ENCODE measurements at regions not wholly inside any gene's neighbourhood (a gene's known extent, or its start where the extent isn't known, plus 50 kb on each side); places are given as distances from the start of the nearest gene placed in this dataset.
A peak's percentile ranks its signal among the peaks of the same experiment; 100 is the strongest.

GRCh38 chr9:99340281-99340680 is 118.2 kb downstream of the SEC61B start:
- DNase-seq (ENCODE audit: low spot score in 2 of 2) = no peak

GRCh38 chr9:99341686-99342085 is 119.6 kb downstream of the SEC61B start:
- 89% methylated on average over 5 of the region's 5 CpGs for WGBS
- Histone ChIP-seq H3K27ac (no peak overlapping the region), H3K9me3 (no peaks in the 10 kb centered on the region), H3K36me3 (no peaks in the 10 kb centered on the region), H3K4me3 (no peak overlapping the region), H3K27me3 (no peaks in the 10 kb centered on the region), H3K4me1 (peaks cover 7% of the 10 kb centered on the region)
- no peak for DNase-seq (ENCODE audit: low spot score in 2 of 2)
- TF ChIP-seq POLR2AphosphoS5 (IDR thresholded peaks at IDR 0.05) (no peak), CTCF (IDR thresholded peaks at IDR 0.05) (no peak), EP300 (IDR thresholded peaks at IDR 0.05) (no peak), POLR2A (IDR thresholded peaks at IDR 0.05) (no peak)

More at GRCh38 chr9:99340281-99340680, 118.2 kb downstream of the SEC61B start:
- no peaks in the 10 kb centered on the region for H3K9me3 ChIP-seq
- no peak overlapping the region for H3K4me3 ChIP-seq
- 85% methylated on average over 8 of the region's 8 CpGs for WGBS
- no peak for TF ChIP-seq POLR2AphosphoS5 (IDR thresholded peaks at IDR 0.05)
- no peak for TF ChIP-seq CTCF (IDR thresholded peaks at IDR 0.05)
- no peak for TF ChIP-seq POLR2A (IDR thresholded peaks at IDR 0.05)
- no peak for TF ChIP-seq EP300 (IDR thresholded peaks at IDR 0.05)
- H3K4me1 ChIP-seq = peaks cover 11% of the 10 kb centered on the region
- no peak overlapping the region for H3K27ac ChIP-seq
- no peaks in the 10 kb centered on the region for H3K27me3 ChIP-seq
- no peaks in the 10 kb centered on the region for H3K36me3 ChIP-seq

GRCh38 chr9:99345451-99345850 is 123.4 kb downstream of the SEC61B start:
- TF ChIP-seq POLR2A (IDR thresholded peaks at IDR 0.05) = no peak
- TF ChIP-seq POLR2AphosphoS5 (IDR thresholded peaks at IDR 0.05) = no peak
- no peak for TF ChIP-seq CTCF (IDR thresholded peaks at IDR 0.05)
- TF ChIP-seq EP300 (IDR thresholded peaks at IDR 0.05) = no peak
- Histone ChIP-seq H3K27ac (peak overlapping the region; percentile 43), H3K4me3 (no peak overlapping the region), H3K36me3 (no peaks in the 10 kb centered on the region), H3K9me3 (no peaks in the 10 kb centered on the region), H3K4me1 (peaks cover 7% of the 10 kb centered on the region), H3K27me3 (no peaks in the 10 kb centered on the region)
- WGBS = 43% methylated on average over 1 of the region's 1 CpG
- no peak for DNase-seq (ENCODE audit: low spot score in 2 of 2)

DNA sequence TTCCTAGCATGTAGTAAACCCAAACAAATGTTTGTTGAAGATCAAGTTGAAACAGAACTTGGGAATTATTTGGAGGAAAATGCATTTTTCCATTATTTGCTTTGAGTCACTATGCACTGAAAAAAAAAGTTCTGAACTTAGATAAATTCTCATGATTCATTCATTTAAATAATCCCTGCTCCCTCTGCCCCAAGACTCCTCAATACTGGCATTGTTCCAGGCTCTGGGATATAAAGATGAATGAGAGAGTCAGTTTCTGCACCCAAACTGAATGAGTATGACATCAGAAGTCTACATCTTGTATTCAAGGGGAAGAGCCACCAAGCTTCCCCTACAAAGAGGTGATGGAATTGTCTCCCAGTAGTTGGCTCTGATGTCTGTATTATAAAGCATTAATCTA is 123.9 kb downstream of the SEC61B start:
- Histone ChIP-seq H3K36me3 (no peaks in the 10 kb centered on the region), H3K9me3 (no peaks in the 10 kb centered on the region), H3K4me1 (peaks cover 7% of the 10 kb centered on the region), H3K27ac (peak overlapping the region; percentile 43), H3K4me3 (no peak overlapping the region), H3K27me3 (no peaks in the 10 kb centered on the region)
- DNase-seq (ENCODE audit: low spot score in 2 of 2) = no peak
- TF ChIP-seq POLR2AphosphoS5 (IDR thresholded peaks at IDR 0.05) = no peak
- TF ChIP-seq CTCF (IDR thresholded peaks at IDR 0.05) = no peak
- no peak for TF ChIP-seq POLR2A (IDR thresholded peaks at IDR 0.05)
- no peak for TF ChIP-seq EP300 (IDR thresholded peaks at IDR 0.05)

DNA sequence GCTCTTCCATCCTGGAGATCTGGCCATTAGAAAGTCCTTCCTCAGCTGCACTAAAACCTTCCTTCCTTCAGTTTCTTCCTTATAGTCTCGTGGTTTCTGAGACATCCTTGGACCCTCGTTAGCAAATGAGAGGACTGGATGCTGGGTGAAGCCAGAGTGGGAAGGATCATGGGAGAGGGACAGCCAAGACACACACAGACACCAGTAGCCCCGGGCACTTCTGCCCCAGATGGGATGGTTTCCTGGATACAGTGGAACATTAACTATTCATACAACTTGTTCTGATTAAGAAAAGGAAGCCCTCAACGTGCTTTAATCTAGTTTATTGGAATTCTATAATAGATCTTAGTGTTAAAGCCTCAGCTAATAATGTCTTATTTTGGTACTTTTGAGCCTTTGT is 125.5 kb downstream of the SEC61B start:
- 41% methylated on average over 4 of the region's 4 CpGs for WGBS
- no peak for TF ChIP-seq POLR2A (IDR thresholded peaks at IDR 0.05)
- no peak for TF ChIP-seq POLR2AphosphoS5 (IDR thresholded peaks at IDR 0.05)
- TF ChIP-seq EP300 (IDR thresholded peaks at IDR 0.05) = no peak
- TF ChIP-seq CTCF (IDR thresholded peaks at IDR 0.05) = no peak
- Histone ChIP-seq H3K4me1 (peaks cover 7% of the 10 kb centered on the region), H3K36me3 (no peaks in the 10 kb centered on the region), H3K27me3 (no peaks in the 10 kb centered on the region), H3K27ac (no peak overlapping the region), H3K9me3 (no peaks in the 10 kb centered on the region), H3K4me3 (no peak overlapping the region)
- no peak for DNase-seq (ENCODE audit: low spot score in 2 of 2)
